NCI-H2196 (cell line): ENCODE measurements at regions not wholly inside any gene's neighbourhood (a gene's known extent, or its start where the extent isn't known, plus 50 kb on each side); places are given as distances from the start of the nearest gene placed in this dataset.

Experiments used
- DNase-seq: peaks from one replicate; lab custom pipeline; 2025; ENCODE audit not compliant: unreplicated experiment; lab: John Stamatoyannopoulos, UW

DNA sequence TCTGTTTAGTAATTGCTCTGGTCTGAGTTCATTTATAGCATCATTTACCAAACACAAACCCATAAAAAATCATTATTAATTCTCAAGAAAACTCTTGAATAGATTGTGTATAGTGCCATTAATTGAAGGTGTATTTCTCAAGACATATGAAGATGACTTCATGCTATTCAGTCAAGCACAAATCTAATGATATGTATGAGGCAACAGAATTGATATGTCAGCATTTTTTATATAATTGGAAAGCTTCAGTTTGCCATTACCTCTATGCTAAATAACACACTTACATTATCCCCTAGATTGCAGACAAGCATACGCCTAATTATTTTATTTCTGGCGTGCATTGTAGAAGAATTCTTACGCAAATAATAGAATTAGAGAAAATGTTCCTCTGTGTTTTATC, 461.8 kb downstream of the PDHA2 start:
- no peak for DNase-seq

DNA sequence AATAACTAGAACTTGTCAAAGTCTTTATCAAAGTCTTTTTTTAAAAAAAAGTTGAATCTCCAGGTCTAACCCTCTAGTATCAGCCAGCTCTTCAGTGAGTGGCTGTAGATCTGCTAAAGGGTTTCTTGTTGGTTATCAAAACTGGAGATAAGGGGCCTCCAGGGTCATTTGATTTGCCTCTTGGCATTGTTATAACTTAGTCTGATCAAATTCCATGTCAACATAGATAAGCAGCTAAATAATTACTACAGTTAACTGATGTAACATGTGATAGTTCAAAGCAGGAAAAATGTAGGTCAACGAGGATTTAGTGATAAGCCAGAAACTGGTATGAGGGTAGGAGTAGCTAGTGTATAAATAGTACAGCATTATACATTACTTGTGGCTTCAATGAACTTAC, 465.1 kb downstream of the PDHA2 start:
- DNase-seq = no peak

DNA sequence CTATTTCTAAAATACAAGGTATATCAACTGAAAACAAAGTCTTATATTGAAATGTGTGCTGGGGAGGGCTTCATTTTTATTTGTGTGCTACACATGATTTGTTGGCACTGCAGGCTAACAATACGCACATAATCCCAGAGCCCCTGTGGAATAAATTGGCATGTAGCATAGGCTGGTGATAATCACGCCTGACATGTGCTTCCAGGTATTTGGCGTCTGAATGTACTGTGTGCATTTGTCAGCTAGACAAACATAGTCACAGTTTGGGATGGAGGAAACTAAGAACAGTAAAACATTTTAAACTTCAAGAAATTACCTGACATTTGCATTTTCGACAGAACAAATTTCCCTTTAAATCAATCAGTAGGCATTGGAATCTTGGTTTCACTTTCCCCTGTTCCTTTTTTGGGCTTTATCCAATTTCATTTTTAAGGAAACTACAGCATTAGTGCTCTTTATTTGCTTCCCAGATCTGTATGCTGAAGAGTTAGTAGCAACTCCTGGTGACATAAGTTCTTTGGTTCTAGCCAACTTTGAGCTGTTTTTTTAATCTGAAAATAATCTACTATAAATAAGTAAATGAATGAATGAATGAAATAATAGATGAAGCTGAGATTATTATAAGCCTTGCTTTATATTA, 472.3 kb downstream of the PDHA2 start:
- no peak for DNase-seq

DNA sequence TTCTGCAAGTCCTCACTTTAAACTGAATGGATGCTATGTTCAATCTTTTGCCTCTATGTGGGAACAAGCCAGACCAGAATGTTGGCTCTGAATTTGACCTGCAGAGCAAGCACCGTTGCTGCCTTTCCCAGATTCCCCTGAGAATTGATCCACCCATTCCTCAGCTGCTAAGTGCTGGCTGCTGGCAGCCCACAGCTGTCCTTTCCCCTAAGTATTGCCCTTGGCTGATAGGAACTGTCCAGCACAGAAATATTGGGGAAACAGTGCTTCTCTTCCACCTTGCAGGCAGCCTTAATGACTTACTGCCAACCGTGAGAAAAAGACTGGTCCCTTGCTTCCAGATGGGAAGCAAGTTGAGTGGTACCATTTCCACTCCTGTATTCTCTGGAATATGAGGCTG, 475.9 kb downstream of the PDHA2 start:
- DNase-seq = no peak

DNA sequence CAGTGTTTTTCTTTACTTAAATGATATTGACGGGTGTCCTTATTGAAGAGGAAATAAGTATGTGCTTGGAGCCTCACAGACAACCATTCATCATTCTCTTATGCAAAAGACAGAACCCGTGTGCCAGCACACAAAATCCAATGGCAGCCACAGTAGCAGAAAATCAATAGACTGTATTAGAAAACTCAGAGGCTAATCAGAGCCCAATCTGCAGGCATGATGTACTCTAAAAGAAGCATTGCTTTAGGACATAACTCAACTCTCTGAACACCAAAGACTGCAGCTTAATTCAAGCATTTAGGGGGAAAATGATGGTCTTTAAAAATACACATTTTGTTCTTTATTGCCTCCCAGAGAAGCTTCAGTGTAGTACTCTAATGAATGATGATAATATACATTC, 476.9 kb downstream of the PDHA2 start:
- DNase-seq = no peak

DNA sequence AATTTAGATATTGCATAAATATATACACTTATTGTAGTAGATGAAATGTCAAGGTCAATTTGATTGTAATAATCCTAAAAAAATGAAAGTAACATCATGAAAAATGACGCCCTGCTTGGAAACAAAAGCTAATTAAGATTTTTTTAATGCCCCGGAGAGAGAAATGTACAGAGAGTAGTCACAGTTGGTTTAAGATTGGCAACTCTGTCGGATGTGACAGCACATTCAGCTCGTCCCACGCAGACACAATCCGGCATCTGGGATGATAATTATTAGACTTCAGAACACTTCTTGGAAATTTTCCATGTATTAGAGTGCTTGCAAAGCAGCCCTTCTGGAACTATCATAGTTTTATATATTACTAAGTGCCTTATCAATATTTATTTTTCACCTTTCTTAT, 478.0 kb downstream of the PDHA2 start:
- DNase-seq = no peak

DNA sequence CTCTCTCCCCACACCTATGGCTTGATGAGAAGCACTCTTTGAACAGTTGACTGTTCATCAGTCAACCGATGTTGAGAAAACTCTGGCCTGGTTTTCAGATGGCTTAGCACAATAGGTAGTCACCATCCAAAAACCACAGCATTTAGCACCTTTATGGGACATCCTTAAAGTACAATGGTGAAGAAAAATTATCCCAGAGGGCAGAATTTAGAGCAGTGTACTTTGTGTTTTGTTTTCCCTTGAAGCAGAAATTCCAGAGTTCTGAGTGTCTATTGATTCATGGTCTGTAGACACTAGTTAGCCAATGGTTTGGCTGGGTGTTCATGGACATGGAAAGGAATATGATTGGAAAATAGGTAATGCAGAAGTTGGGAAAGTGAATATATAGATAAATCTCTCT, 487.0 kb downstream of the PDHA2 start:
- no peak for DNase-seq

DNA sequence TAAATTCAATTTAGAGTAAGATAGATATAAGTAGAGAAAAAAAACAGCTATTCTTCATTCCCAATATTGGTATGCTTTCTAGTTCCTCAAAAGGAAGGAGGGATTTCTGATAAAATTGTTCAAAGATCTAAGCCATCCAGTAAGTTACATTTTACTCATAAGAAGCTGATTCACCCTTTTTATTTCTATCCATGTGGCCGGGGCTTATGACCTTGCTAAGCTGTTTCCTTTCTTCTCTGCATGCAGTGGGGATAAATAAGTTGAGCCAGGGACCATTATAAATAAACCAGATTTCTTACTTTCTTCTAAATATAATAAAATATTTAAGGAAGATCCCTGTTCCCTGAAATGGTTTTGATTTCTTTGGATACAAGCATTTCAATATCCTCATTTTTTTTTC, 502.3 kb downstream of the PDHA2 start:
- no peak for DNase-seq

DNA sequence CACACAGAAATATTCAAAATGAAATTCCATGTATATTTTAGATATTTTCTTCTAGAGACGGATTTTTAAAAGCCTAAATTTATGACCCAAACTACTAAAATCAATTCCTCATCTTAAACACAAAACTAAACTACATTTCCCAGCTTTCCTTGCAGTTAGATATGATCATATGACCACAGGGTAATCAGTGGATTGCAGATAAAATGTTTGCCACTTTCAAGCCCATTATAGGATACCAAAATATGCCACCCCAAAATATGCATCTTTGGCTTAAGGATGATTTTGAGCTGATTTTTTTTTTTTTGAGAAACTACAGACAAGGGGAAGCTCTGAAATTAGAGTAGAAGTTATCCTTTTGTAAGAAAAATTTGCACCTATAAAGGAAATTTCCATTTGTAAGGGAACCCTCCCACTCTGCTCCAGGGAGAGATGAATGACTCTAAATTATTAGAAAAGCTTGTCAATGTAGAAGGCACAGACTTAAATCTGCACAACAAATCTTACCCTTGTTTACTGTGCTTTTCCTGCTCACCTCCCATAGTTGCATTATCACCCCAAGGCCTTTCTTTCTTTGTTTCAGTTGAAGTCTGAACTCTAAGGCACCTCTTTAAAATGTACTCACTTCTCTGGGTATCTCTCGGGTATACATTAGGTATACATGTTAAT, 503.0 kb downstream of the PDHA2 start:
- no peak for DNase-seq

DNA sequence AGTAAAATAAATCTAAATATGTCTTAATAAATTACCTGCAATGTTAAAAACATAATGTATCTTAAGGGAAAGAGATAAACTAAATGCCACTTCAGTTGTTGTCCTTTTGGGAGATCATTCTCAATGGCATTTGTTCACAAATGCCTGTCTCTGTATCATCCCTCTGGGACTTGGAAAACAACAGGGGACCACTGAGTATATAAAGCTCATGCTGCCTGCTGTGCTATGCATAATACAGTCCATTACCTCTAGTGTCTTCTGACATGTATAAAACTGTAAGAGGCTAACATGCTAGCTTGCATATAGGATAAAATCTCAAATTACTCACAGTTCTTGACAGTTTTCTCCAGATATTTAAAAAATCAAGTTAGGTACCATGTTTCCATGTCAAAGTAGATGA, 503.9 kb downstream of the PDHA2 start:
- DNase-seq = no peak

DNA sequence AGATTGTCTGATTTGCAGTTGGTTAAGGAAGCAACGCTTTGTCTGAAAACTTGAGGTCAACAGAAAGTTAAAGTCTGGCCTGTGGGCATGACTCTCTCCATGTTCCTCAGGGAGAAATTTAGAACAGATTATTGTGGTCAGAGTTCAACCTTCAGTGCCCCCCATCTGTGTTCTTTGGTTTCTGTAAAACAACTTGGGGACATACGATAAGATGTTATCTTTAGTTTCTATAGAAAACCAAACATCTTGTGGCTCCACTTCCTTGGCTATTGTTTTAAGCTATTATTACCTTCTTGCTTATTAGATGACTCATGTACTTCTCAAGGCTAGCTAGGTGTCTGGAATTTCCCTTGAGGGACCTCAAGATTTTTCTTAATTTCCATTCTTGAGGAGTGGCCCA, 507.7 kb downstream of the PDHA2 start:
- DNase-seq = no peak

DNA sequence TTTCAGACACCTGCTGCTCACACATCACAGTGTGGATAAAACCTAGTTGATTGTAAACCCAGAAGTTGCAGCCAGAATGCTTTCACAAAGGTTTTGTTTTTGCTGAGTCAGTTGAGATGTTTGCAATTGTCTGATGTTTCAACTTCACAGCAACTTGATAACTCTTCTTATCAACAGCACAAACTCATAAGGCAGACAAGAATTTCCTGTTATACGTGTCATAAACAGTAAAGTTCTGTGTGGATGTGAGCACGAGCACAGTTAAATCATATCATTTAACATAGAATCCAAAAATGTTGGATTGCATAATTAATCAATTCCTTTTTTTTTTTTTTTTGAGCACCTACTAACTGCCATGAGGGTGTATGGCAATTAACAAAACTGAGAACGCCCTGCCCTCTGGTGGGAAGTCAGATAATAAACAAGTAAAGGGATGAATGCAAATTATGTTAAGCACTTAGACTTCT, 512.2 kb downstream of the PDHA2 start:
- DNase-seq = no peak

DNA sequence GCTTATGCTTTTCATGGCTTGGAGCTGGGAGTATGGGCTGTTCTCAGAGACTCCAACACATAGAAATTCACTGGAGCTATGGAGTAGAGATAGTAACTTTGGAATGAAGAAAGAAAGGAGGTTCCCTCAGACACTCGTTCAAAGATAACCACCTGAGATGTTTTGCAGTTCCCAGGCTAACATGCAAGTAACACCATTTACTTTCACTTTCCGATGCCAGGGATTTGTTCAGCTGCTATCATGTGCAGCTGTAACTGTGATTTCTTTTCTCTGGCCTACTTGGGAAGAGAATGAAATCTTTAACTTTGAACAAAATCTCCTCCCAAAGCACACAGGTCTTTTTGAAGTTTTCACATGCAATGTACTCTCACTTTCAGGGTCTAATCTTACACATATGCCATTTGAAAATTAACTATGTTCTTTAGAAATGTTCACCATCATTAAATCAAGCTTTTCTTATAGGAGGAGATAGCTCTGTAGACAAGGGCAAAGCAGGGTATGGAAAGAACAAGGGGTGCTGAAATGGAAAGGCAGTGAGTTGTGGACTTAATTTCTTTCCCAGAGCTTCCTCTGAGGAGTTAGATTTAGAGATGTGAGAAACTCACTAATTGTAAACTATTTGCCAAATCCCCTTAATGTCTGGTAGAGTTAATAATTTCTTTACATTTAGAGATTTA, 514.3 kb downstream of the PDHA2 start:
- DNase-seq = no peak

DNA sequence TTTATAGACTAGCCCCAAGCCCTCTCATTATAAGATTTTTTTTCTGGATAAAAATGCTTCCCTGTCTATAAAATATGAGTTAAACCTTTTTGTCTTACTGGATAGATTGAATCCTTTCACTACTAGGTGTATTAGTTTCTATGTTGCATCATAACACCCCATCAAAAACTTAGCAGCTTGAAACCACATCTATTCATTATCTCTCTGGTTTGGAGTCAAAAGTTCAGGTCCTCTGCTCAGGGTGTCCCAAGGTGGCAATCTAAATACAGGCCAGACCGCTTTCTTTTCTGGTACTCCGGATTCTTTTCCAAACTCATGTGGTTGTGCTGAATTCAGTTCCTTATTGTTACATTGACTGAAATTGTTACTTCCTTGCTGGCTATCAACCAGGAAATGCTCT, 515.5 kb downstream of the PDHA2 start:
- no peak for DNase-seq

DNA sequence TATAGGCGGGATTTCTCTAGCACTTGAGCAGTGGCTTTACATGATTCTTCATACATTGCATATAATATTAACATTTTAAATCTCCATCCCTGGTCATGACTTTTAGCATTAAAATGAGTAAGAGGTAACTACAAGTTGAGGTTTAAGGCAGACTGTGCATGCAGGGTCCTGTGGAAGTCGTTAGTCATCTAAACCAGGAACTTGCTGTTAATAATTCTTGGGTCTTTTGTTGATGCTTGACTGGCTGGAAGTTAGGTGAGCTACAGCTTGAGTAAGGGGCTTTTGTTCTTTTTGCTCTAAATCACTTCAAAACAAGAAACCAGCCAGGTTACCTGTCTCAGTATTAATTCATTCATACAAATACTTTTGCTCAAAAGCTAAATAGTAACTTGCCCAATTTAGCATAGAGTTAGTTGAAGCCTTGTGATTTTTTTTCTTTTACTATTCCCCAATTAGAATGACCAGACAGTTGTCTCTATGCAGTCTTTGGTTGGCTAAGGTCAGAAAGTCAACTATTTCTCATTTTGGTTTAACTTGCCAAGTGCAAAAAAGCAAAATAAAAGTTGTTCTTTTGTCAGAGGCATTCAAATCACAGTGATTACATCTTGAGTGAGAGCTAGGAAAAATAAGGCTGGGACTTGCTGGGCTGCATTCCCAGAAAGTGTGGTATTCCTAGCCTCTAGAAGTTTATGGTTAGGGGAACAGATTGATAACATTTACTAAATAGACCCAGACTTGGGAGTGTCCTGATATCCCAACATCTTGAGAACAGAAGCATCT, 516.9 kb downstream of the PDHA2 start:
- DNase-seq = no peak

DNA sequence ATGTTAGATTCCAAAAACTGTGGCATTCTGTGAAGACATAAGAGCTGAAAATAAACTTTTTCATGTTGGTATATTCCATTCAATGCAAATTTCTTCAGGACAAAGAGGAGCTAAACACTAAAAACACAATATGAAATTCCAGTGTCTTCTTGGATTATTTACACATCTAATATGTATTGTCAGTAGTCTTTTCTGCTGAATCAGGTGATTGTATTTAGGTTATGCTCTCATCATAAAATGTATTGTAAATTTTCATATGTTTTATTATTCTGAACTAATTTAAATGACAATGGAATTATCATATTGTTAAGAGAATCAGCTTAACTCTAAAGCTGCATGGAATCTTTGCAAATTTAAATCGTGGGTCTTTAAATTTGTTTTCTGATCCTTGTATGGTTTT, 526.7 kb downstream of the PDHA2 start:
- DNase-seq = no peak

DNA sequence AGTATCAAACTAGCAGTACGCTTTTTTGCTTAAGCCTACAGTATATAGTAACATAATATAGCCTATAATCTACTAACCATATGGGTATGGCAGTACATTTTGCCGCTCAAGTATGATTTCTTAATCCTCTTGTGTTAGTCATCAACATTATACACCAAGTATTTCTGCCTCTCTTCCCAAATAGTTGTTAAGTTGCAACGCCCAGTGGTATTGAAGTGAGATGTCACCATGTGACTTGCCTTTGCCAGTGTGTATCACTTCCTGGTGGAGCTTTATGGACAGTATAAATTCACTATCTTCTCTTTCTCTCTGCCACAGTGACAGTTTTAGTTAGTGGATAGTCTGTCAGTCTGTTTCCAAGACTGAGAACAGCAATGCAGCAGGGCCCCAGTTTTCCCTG, 535.5 kb downstream of the PDHA2 start:
- no peak for DNase-seq

DNA sequence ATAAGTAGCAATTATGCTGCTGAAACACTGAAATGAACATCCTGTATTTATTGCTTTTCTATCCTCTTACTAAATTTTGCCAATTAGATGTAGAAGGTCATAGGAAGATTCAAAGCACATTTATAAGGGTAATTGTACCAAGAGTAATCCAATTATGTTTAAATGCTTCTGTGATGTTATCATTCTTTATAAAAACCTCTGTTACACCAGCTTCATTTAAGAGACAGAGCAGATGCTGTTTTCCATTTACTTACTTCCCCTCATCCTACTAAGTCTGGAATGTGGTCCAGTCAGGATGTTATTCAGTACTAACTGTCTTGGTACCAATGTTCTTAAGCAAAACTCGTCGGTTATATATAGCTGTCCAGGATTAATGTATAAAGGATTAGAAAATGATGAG, 539.6 kb downstream of the PDHA2 start:
- no peak for DNase-seq

DNA sequence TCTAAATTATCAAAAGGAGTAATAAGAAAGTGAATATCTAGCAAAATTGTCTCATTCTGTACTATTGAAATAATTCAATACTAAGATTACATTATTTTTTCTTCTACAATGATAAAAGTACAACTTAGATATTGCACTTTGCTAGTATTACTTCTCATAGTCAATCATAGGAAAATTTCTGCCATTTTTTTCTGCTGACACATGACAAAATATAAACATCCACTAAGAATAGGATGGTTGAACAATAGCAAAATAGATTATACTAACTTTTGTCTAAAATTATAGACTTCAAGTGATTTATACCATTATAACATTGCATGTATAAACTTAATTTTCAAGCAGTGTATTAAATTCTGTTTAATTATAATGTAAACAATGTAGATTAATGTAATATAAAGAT, 540.2 kb downstream of the PDHA2 start:
- DNase-seq = no peak

DNA sequence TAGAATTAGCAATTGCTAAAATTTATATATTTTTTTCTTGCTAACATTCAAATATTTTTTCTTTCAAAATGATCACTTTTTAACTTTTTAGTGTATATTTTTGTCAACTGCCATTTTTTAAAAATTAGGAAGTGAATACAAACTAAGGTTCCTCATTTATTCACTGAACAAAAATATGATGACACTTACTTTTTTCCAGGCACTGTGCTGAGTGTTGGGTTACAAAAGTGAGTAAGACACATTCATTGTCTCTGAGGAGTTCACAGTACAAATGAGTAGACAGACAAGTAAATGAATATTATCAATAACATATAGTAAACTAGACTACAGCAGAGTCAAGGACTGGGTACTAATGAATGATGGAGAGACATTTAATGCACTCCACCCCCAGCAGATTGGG, 543.5 kb downstream of the PDHA2 start:
- DNase-seq = no peak

DNA sequence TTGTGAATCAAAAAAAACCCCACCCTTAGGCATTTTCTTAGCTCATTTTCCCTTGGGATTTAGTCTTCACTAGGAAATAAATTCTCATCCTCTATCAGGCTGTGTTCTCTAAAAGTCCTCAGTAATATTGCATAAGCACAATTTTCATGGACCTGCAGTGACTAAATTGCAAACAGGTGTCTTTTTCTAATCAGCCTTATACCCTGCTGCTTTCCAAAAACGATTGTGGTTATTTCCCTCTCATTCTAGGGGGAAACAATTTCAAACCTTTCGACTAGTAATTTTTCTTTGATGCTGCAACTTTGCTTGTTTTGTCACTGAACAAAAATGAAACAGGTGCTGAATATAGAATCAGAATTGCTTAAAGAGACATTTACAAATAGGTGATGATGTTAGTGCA, 549.9 kb downstream of the PDHA2 start:
- DNase-seq = no peak

DNA sequence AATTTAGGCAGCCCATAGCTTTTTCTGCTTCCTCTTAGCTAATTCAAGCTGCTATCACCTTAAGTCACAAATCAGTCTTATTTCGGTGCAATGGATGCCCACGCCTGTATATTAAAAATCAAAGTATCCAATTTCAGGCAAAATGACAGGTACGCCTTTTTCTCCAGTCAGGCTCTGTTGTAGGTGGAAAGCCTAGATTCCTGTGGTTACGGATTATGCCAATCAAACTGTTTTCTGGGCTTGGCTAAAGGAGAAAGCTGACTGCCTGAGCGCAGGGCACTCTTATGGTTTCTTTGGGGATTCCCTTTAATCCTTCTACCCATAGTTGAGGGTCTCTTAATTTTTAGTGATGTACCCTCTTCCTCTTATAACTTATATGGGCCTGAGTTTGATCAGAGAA, 550.5 kb downstream of the PDHA2 start:
- DNase-seq = no peak
